HepG2 (cell line): ENCODE measurements at regions not wholly inside any gene's neighbourhood (a gene's known extent, or its start where the extent isn't known, plus 50 kb on each side); places are given as distances from the start of the nearest gene placed in this dataset.
A peak's percentile ranks its signal among the peaks of the same experiment; 100 is the strongest.

Experiments used
- ARID3A ChIP-seq: IDR thresholded peaks from 2 replicates; pipeline ENCODE4 v1.6.1; 2012; ENCODE audit warnings: low read depth, low read length, improper control_type of control experiment
- ATF3 ChIP-seq: sonication (generic); formaldehyde crosslinking; IDR thresholded peaks from 2 replicates; pipeline ENCODE4 v1.4.0; 2020; ENCODE audit warnings: missing genetic modification reagents
- CEBPZ ChIP-seq: IDR thresholded peaks from 2 replicates; pipeline ENCODE4 v1.6.1; 2012; ENCODE audit warnings: low read length, improper control_type of control experiment
- DDIT3 ChIP-seq: sonication (generic); formaldehyde crosslinking; IDR thresholded peaks from 2 replicates; pipeline ENCODE4 v1.4.0; 2020; ENCODE audit warnings: mild to moderate bottlenecking, missing genetic modification reagents
- ELF1 ChIP-seq: sonication (generic); formaldehyde crosslinking; IDR thresholded peaks from 2 replicates; pipeline ENCODE4 v1.4.0; 2020; ENCODE audit warnings: missing genetic modification reagents
- FOXA1 ChIP-seq, 2 experiments: fragments of 450-650 bp in 1 of 2; sonication (generic) in 1 of 2; formaldehyde crosslinking in 1 of 2; IDR thresholded peaks; 2 replicates each; pipeline versions ENCODE4 v1.4.0 to v1.6.1; 2016 to 2020; ENCODE audit warnings: missing genetic modification reagents in 1 of 2
- FOXA3 ChIP-seq: IDR thresholded peaks from 2 replicates; pipeline ENCODE4 v1.6.1; 2016; ENCODE audit warnings: missing genetic modification reagents, missing compliant biosample characterization
- FOXK2 ChIP-seq: fragments of 450-650 bp; IDR thresholded peaks from 2 replicates; pipeline ENCODE4 v1.6.1; 2016
- GABPA ChIP-seq, 2 experiments: IDR thresholded peaks; 2 replicates each; pipeline ENCODE4 v1.6.1; 2011 to 2016; ENCODE audit warnings: low read depth in 2 of 2, low read length in 1 of 2, missing biosample characterization in 1 of 2, missing genetic modification characterization in 1 of 2
- NCOA2 ChIP-seq: sonication (generic); formaldehyde crosslinking; IDR thresholded peaks from 2 replicates; pipeline ENCODE4 v1.8.0; 2022; ENCODE audit warnings: inconsistent platforms
- PAF1 ChIP-seq: IDR thresholded peaks from 2 replicates; pipeline ENCODE4 v1.6.1; 2016; ENCODE audit warnings: missing genetic modification reagents, missing compliant biosample characterization
- PAWR ChIP-seq: sonication (generic); formaldehyde crosslinking; IDR thresholded peaks from 2 replicates; pipeline ENCODE4 v1.4.0; 2020; ENCODE audit warnings: missing genetic modification reagents, mild to moderate bottlenecking, borderline replicate concordance
- SNAI1 ChIP-seq: sonication (generic); formaldehyde crosslinking; IDR thresholded peaks from 2 replicates; pipeline ENCODE4 v1.5.0; 2020; ENCODE audit warnings: mild to moderate bottlenecking, missing genetic modification reagents, borderline replicate concordance
- UBTF ChIP-seq: sonication (generic); formaldehyde crosslinking; IDR thresholded peaks from 2 replicates; pipeline ENCODE4 v1.4.0; 2020; ENCODE audit warnings: mild to moderate bottlenecking, missing genetic modification reagents
- XRCC5 ChIP-seq: fragments of 200-400 bp; formaldehyde crosslinking; optimal IDR thresholded peaks from 2 replicates; pipeline ENCODE3; 2017; ENCODE audit warnings: mild to moderate bottlenecking, low read length
- ZNF331 ChIP-seq: sonication (generic); formaldehyde crosslinking; IDR thresholded peaks from 2 replicates; pipeline ENCODE4 v1.4.0; 2020; ENCODE audit warnings: missing genetic modification reagents
- ZNF432 ChIP-seq: sonication (generic); formaldehyde crosslinking; IDR thresholded peaks from 2 replicates; pipeline ENCODE4 v1.5.0; 2020; ENCODE audit warnings: missing genetic modification reagents, mild to moderate bottlenecking, borderline replicate concordance
- ZNF496 ChIP-seq: sonication (generic); formaldehyde crosslinking; IDR thresholded peaks from 2 replicates; pipeline ENCODE4 v1.8.1; 2023; ENCODE audit warnings: mild to moderate bottlenecking, moderate library complexity, missing genetic modification reagents; ENCODE audit not compliant: insufficient replicate concordance
- ZNF652 ChIP-seq: IDR thresholded peaks from 2 replicates; pipeline ENCODE4 v1.6.1; 2016; ENCODE audit warnings: low read depth, borderline replicate concordance
- ZNF709 ChIP-seq: sonication (generic); formaldehyde crosslinking; IDR thresholded peaks from 2 replicates; pipeline ENCODE4 v1.5.0; 2020; ENCODE audit warnings: mild to moderate bottlenecking, missing genetic modification reagents
- ZNF782 ChIP-seq: sonication (generic); formaldehyde crosslinking; IDR thresholded peaks from 2 replicates; pipeline ENCODE4 v1.4.0; 2020; ENCODE audit warnings: missing genetic modification reagents, mild to moderate bottlenecking, borderline replicate concordance

GRCh38 chr20:40251284-40251932 lies 437.6 kb downstream of the MAFB start (continued):
- TF ChIP-seq ZNF709 (CRISPR knock-in tag): no peak
- no peak for TF ChIP-seq ZNF496 (CRISPR knock-in tag)
- TF ChIP-seq ZNF331 (CRISPR knock-in tag): peak; percentile 66; the same call in 1 of the 2 replicates
- TF ChIP-seq ZNF652 (CRISPR knock-in tag): peak; percentile 53
- TF ChIP-seq FOXK2: no peak
- no peak for TF ChIP-seq FOXA1 (IDR thresholded peaks at IDR 0.05)
- TF ChIP-seq FOXA1 (CRISPR knock-in tag; IDR thresholded peaks at IDR 0.05): peak; percentile 89
- peak; percentile 46; the same call in 1 of the 2 replicates for TF ChIP-seq ELF1 (CRISPR knock-in tag)
- TF ChIP-seq GABPA (IDR thresholded peaks at IDR 0.05; ENCODE audit: low read depth, low read length): no peak
- TF ChIP-seq GABPA (CRISPR knock-in tag; IDR thresholded peaks at IDR 0.05; ENCODE audit: low read depth): peak; percentile 27; the same call in 1 of the 2 replicates
- no peak for TF ChIP-seq ZNF432 (CRISPR knock-in tag)
- TF ChIP-seq DDIT3 (CRISPR knock-in tag): no peak
- no peak for TF ChIP-seq ATF3 (CRISPR knock-in tag)
- TF ChIP-seq ZNF782 (CRISPR knock-in tag): 0 out of 2 replicates have a peak, but pooled peaks have one; percentile 29
- no peak for TF ChIP-seq SNAI1
- TF ChIP-seq NCOA2 (CRISPR knock-in tag): no peak
- peak; percentile 59; the same call in 1 of the 2 replicates for TF ChIP-seq FOXA3 (CRISPR knock-in tag)
- TF ChIP-seq UBTF (CRISPR knock-in tag): no peak
- TF ChIP-seq XRCC5: peak; percentile 76
- TF ChIP-seq ARID3A: no peak
- TF ChIP-seq CEBPZ: no peak
- no peak for TF ChIP-seq PAF1 (CRISPR knock-in tag)
- no peak for TF ChIP-seq PAWR (CRISPR knock-in tag)
